NCI-H2171 treated with DMSO at 0.1 percent for 48 hours (cell line): ENCODE measurements at regions not wholly inside any gene's neighbourhood (a gene's known extent, or its start where the extent isn't known, plus 50 kb on each side); places are given as distances from the start of the nearest gene placed in this dataset.
"Not testable (repeated sequence)": the region's sequence is repeated elsewhere in the genome, so short reads cannot be mapped to it uniquely, and the experiment has no call there.

ENCODE experiments used
- DNase-seq: peaks from one replicate; lab custom pipeline; 2025; lab: John Stamatoyannopoulos, UW

GRCh38 chr10:6813306-6813705 is 233.2 kb upstream of the PRKCQ start:
- no peak for DNase-seq

GRCh38 chr10:6811153-6811552 is 231.1 kb upstream of the PRKCQ start:
- no peak for DNase-seq

DNA sequence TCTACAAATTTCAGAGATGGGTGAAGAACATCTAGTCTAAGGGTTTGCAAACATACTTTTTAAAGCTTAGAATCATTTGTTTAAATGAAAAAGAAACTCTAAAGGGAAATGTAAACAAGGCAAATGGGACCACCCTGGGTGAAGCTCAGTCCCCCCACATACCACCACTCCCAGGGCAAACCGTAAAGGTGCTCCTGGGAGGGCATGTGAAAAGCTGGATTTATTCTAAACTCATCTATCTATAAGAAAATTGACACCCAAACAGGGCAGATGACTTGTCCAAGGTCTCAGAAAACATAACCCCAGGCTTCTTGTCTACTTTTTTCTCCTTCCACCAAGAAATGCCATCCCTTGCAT is 223.3 kb upstream of the PRKCQ start:
- no peak for DNase-seq

DNA sequence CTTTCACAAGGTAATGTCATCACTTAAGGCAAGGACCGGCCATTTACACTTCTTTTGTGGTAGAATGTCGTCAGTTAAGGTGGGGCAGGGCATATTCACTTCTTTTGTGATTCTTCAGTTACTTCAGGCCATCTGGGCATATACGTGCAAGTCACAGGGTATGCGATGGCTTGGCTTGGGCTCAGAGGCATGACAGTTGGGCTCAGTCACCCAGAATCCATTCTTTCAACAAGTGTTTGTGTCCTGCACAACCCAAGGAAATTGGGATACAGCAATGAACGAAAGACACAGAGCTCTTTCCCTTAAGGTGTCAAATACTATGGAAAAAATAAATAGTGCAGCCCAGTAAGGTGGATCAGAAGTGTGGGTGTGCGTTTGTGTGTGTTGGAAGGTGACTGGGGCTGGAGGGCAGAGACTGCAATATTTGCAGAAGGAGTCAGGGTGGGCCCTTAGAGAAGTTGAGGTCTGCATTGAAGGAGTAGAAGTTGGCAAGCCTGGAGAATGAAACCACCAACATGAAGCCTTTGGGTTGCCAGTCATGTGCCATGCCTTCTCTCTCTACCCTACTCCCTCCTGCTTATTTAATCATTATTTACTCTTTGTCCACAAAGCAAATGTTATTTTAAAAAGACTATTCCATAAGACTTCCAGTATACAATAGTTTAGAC is 222.8 kb upstream of the PRKCQ start:
- DNase-seq: no peak

- no peak for DNase-seq
Observed at GRCh38 chr10:6796231-6796630, 216.2 kb upstream of the PRKCQ start.

DNA sequence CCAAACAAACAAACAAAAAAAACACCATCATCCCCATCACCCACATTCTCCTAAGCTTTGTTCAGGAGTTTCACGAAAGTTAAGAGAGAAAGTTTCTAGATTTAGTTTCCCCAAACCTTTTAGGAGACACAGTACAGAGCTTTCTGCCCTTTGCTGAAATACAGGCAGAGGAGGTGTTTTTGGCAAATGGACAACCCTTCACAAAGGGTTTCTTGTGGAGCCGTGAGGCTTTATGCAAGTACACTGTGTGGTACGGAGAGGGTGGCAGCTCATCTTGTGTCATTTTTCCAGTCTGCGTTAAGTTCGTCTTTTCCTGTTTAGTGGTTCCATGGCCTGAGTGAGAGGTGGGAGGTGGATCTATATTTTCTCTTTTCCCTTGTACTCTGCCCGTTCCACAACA is 215.5 kb upstream of the PRKCQ start:
- no peak for DNase-seq

DNA sequence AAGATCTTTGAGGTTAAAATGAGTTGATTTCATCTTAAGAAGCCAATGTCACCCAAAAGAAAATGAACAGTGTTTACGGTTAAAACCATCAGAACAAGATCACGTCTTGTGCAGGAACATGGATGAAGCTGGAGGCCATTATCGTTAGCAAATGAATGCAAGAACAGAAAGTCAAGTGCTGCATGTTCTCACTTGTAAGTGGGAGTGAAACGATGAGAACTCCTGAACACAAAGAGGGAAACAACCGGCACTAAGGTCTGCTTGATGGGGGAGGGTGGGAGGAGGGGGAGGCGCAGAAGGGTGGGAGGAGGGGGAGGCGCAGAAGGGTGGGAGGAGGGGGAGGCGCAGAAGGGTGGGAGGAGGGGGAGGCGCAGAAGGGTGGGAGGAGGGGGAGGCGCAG is 214.8 kb upstream of the PRKCQ start:
- DNase-seq: not testable (repeated sequence)

- DNase-seq: no peak
Observed at GRCh38 chr10:6794441-6794840, 214.4 kb upstream of the PRKCQ start.

GRCh38 chr10:6788731-6789130 is 208.7 kb upstream of the PRKCQ start:
- no peak for DNase-seq

GRCh38 chr10:6788231-6788630 is 208.2 kb upstream of the PRKCQ start:
- DNase-seq: no peak

- no peak for DNase-seq
Observed at GRCh38 chr10:6787718-6788117, 207.6 kb upstream of the PRKCQ start.

DNA sequence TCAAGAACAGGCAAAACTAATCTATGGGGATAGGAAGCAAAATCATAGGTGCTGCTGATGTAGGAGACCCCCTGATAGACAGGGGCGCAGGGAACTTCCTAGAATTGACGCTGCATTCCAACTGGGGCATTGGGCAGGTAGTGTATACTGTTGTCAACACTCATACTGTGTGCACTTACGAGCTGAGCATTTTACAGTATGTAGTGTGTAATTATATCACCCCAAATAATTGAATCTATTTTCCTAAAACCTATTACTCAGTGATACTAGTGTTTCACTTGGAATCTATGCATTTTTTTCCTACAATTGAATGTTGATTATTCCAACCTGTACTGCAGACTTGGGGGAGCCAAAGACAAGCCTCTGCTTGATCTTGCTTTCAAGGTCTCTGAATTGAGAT is 207.0 kb upstream of the PRKCQ start:
- no peak for DNase-seq

GRCh38 chr10:6786579-6787031 is 206.5 kb upstream of the PRKCQ start:
- no peak for DNase-seq

- DNase-seq: not testable (repeated sequence)
Observed at GRCh38 chr10:6784429-6784828, 204.4 kb upstream of the PRKCQ start.

GRCh38 chr10:6783471-6783870 is 203.4 kb upstream of the PRKCQ start:
- no peak for DNase-seq

GRCh38 chr10:6782378-6782777 is 202.3 kb upstream of the PRKCQ start:
- no peak for DNase-seq

DNA sequence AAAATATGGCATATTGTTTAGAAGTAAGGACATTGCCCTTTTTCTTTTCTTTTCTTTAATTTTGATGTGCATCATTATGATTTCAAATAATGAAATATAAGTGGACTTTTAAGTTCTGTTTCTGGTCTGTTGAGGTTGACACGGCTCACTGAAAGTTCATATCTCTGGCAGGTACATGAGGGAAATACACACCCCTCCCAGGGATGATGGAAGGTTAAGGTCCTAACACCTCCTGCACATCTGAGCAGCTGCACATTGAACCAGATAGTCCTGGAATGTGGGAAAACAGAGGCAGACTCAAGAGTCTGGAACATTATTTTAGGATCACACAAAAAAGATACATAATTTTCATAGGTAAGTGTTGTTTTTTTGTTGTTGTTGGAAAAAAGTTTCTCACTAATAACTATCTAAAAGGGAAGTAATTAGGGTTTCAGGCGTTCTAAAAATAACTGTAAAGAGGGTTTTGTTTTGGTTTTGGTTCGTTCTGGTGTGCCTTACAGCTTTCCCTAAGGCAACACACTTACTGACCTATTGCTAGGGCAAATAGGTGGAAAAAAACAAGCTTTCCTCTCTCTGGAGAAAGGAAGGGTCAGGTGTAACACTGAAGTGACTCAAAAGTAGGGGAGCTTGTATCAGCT is 201.2 kb upstream of the PRKCQ start:
- DNase-seq: no peak

DNA sequence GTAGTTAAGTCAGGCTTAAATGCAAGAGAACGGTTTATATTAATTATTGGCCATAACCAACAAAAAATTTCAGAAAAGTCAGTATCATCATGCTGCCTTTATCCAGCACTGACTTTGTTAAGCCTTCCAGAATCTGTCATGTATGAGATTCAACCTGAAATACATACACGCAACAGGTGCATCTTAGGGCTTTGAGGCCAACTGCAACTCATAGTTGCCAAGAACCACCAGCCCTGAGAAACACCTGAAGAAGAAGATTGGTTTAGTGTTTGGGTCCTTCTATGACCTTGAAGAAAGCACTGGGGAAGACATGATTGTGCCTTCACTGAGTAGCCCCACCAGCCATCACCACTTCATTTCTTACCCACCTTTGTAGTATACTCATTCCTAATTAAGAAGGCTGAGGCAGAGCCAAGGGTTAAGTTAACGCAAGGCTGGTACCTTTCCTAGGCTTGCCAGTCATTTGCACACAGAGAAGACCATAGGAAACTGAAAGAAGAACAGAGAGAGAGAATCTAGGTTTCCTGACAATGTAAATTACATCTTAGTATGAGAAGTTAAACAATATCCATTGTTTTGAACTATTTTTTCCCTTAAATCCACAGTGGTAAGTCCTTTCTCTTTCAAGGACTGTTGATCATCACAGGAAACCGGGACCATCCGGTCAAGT is 200.1 kb upstream of the PRKCQ start:
- no peak for DNase-seq

DNA sequence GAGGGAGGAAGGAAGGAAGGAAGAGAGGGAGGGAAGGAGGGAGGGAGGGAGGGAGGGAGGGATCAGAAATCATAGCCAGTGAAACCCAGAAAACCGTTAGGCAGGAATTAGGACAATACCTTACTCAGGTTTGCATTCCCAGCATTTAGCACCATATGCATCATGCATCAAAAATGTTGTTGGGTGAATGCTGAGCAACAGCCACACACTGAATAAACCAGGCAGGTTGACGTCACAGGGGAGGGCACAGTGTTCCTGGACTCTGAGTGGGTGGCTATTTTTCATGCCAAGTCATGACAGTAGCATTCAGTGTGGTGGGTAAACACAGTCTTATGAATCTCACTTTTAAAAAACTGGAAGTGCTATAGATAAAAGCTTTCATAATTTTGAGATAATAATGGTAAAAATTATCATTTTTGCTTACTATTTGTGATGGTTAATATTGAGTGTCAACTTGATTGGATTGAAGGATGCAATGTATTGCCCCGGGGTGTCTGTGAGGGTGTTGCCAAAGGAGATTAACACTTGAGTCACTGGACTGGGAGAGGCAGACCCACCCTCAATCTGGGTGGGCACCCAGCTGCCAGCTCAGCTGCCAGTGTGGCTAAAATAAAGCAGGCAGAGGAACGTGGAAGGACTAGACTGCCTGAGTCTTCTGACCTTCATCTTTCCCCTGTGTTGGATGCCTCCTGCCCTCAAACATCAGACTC is 199.1 kb upstream of the PRKCQ start:
- no peak for DNase-seq

- no peak for DNase-seq
Observed at GRCh38 chr10:6776170-6776569, 196.1 kb upstream of the PRKCQ start.

DNA sequence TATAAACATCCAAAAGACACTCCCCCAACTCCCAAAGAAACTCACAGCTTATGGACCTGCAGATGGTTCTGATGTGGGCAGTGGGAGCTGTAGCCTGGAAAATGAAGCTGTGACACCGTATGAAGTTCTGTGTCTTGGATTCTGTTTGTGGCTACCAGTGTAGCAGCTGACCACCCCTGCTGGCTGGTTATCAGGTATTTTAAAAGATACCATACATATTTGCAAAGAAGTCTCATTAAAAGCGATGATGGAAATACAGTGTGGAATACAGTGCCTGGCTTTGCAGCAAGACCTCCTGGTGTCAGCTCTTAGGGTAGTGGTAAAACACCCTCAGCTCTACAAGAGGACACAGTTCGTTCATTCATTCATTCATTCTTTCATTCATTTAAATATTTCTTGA is 194.3 kb upstream of the PRKCQ start:
- DNase-seq: no peak

DNA sequence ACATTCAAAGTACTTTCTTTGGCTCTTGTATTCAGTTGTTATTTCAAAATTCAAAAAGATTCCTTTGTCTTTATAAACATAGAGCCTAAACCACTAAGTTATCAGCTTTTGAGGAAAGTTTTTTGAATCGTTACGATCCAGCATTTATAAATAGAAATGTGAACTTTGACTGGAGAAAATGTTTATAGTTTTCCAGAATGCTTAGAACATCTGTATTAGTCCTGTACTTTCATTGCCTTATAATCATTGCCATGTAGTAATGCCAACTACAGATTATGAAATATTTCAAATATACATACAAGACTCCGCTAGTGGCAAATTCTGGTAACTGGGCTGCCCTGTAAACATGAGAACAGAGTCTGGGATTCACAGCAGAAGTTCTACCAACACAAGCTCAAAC is 191.3 kb upstream of the PRKCQ start:
- no peak for DNase-seq

GRCh38 chr10:6770846-6771245 is 190.8 kb upstream of the PRKCQ start:
- no peak for DNase-seq
